Panc1 (cell line): ENCODE measurements at regions not wholly inside any gene's neighbourhood (a gene's known extent, or its start where the extent isn't known, plus 50 kb on each side); places are given as distances from the start of the nearest gene placed in this dataset.

Experiments used
- ATAC-seq: fragments of 200-7000 bp; cut with Tn5 transposase; 2 replicates; pipeline ENCODE4 v1.9.1; 2020; ENCODE audit warnings: mild to moderate bottlenecking, moderate library complexity
- BruUV-seq: library from RNA; stranded (reverse); fragments of 400-500 nt; replicated peaks from 2 replicates; lab custom pipeline; 2021; lab: Mats Ljungman, UMichigan
- CTCF ChIA-PET: fragments of 300-600 bp; sonication (Branson Sonifier 250); formaldehyde crosslinking; loops from one replicate; lab custom pipeline; 2022; ENCODE audit warnings: antibody characterized with exemption; lab: Charles Lee
- POLR2A ChIA-PET: fragments of 300-600 bp; sonication (Branson Sonifier 250); formaldehyde crosslinking; loops from one replicate; lab custom pipeline; 2022; ENCODE audit warnings: antibody characterized with exemption; lab: Charles Lee
- DNase-seq: peaks from one replicate; pipeline ENCODE4 v3.0.0-alpha.2; 2010; ENCODE audit warnings: low read depth, low spot score
- H3K27ac ChIP-seq: 2 replicates; pipeline ENCODE4 v1.5.1; 2011; ENCODE audit warnings: mild to moderate bottlenecking, low read length, inconsistent platforms
- H3K27me3 ChIP-seq: fragments of 200-500 bp; sonication (Bioruptor generic); 2 replicates; pipeline ENCODE4 v1.6.0; 2014; ENCODE audit warnings: low read length, inconsistent platforms; ENCODE audit not compliant: control insufficient read depth, insufficient read depth
- H3K36me3 ChIP-seq: fragments of 200-500 bp; sonication (Bioruptor generic); 2 replicates; pipeline ENCODE4 v1.5.1; 2014; ENCODE audit warnings: inconsistent platforms, mild to moderate bottlenecking, low read length, moderate library complexity; ENCODE audit not compliant: control insufficient read depth, insufficient read depth
- H3K4me1 ChIP-seq: 2 replicates; pipeline ENCODE4 v1.5.1; 2011; ENCODE audit warnings: inconsistent platforms, mild to moderate bottlenecking, low read length, moderate library complexity; ENCODE audit not compliant: control insufficient read depth, insufficient read depth
- H3K4me3 ChIP-seq, 2 experiments: 2 replicates each; pipeline ENCODE4 v1.5.1; 2011 to 2012; ENCODE audit warnings: low read depth in 2 of 2, low read length in 2 of 2, mild to moderate bottlenecking in 2 of 2, inconsistent platforms in 1 of 2, moderate library complexity in 1 of 2
- H3K9me3 ChIP-seq: fragments of 200-500 bp; sonication (Bioruptor generic); 2 replicates; pipeline ENCODE4 v1.5.1; 2014; ENCODE audit warnings: low read depth, mild to moderate bottlenecking, inconsistent platforms, low read length, moderate library complexity; ENCODE audit not compliant: control insufficient read depth, insufficient read depth
- POLR2AphosphoS5 ChIP-seq: IDR thresholded peaks from 2 replicates; pipeline ENCODE4 v1.6.1; 2012; ENCODE audit warnings: mild to moderate bottlenecking, low read depth, low read length, moderate library complexity
- REST ChIP-seq, 2 experiments: IDR thresholded peaks; 2 replicates each; pipeline ENCODE4 v1.6.1; 2011 to 2012; ENCODE audit warnings: low read depth in 2 of 2, control low read depth in 1 of 2, low read length in 1 of 2, mild to moderate bottlenecking in 1 of 2, moderate library complexity in 1 of 2; ENCODE audit not compliant: insufficient read depth in 1 of 2
- SIN3A ChIP-seq: IDR thresholded peaks from 2 replicates; pipeline ENCODE4 v1.6.1; 2012; ENCODE audit warnings: low read depth, mild to moderate bottlenecking, low read length, moderate library complexity, borderline replicate concordance; ENCODE audit not compliant: insufficient read depth
- TCF7L2 ChIP-seq: IDR thresholded peaks from 2 replicates; pipeline ENCODE4 v1.6.1; 2011; ENCODE audit warnings: mild to moderate bottlenecking, low read depth, low read length, inconsistent platforms
- in situ Hi-C: cut with HindIII; loops from 2 replicates; pipeline ENCODE4 v1.10.0; 2016; ENCODE audit warnings: low sequenced_read_pairs, low pct_unique_long_range_greater_than_20kb
- intact Hi-C: fragments of 100-400 bp; cut with micrococcal nuclease; formaldehyde crosslinking; loops from one replicate; pipeline ENCODE4 v1.10.0; 2022; ENCODE audit not compliant: unreplicated experiment
- TF ChIP-seq, protein P1 (sequence below): fragments of 450-650 bp; IDR thresholded peaks from 2 replicates; pipeline ENCODE4 v1.5.1; 2017; ENCODE audit warnings: mild to moderate bottlenecking

DNA sequence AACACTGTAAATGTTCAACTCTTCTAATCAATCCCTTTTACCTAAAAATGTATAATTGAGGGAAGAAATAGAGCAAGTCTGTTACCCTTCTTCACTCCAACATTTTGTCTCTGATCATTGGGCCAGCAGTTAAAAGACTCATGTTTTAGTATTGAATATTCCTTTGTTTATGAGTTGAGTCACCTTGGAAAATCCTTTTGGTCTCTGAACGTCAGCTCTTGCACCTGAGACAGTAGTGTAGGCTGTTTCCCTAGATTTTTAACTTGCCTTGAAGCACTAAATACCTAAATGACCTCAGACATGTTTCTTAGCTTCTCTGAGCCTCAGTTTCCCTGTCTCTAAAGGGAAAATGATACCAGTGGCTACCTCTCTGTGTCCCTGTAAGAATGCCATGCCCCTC is 184.2 kb downstream of the RFC3 start:
- Histone ChIP-seq H3K27ac (no peak overlapping the region), H3K9me3 (no peaks in the 10 kb centered on the region), H3K4me3 (no peak overlapping the region), H3K36me3 (no peaks in the 10 kb centered on the region), H3K27me3 (no peaks in the 10 kb centered on the region), H3K4me1 (no peaks in the 10 kb centered on the region)
- intact Hi-C loops, result no loop called here
- DNase-seq, result no peak
- ChIA-PET POLR2A (no interaction called here), CTCF (no interaction called here)
- TF ChIP-seq REST (IDR thresholded peaks at IDR 0.05; ENCODE audit: insufficient read depth in 1 of 2, low read depth in 2 of 2, low read length in 1 of 2) (no peak), TCF7L2 (no peak), POLR2AphosphoS5 (no peak), SIN3A (no peak)
- TF ChIP-seq, protein P1, sequence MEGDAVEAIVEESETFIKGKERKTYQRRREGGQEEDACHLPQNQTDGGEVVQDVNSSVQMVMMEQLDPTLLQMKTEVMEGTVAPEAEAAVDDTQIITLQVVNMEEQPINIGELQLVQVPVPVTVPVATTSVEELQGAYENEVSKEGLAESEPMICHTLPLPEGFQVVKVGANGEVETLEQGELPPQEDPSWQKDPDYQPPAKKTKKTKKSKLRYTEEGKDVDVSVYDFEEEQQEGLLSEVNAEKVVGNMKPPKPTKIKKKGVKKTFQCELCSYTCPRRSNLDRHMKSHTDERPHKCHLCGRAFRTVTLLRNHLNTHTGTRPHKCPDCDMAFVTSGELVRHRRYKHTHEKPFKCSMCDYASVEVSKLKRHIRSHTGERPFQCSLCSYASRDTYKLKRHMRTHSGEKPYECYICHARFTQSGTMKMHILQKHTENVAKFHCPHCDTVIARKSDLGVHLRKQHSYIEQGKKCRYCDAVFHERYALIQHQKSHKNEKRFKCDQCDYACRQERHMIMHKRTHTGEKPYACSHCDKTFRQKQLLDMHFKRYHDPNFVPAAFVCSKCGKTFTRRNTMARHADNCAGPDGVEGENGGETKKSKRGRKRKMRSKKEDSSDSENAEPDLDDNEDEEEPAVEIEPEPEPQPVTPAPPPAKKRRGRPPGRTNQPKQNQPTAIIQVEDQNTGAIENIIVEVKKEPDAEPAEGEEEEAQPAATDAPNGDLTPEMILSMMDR, result no peak
- no peak for ATAC-seq
- BruUV-seq, result no TSS peak
- in situ Hi-C loops, result no loop called here

- DNase-seq (no peak), ATAC-seq (no peak)
- no TSS peak for BruUV-seq
- CTCF ChIA-PET, result no interaction called here
- H3K4me3 ChIP-seq, result no peak overlapping the region
- no peaks in the 10 kb centered on the region for H3K36me3 ChIP-seq
- H3K9me3 ChIP-seq, result no peaks in the 10 kb centered on the region
- intact Hi-C loops, result no loop called here
- H3K4me1 ChIP-seq, result no peaks in the 10 kb centered on the region
- TF ChIP-seq POLR2AphosphoS5 (no peak), TCF7L2 (no peak), REST (IDR thresholded peaks at IDR 0.05; ENCODE audit: insufficient read depth in 1 of 2, low read depth in 2 of 2, low read length in 1 of 2) (no peak), SIN3A (no peak)
- TF ChIP-seq, protein P1, result no peak
- H3K27ac ChIP-seq, result no peak overlapping the region
- in situ Hi-C loops, result no loop called here
- POLR2A ChIA-PET, result no interaction called here
- no peaks in the 10 kb centered on the region for H3K27me3 ChIP-seq
Observed at GRCh38 chr13:34002924-34003323, 185.0 kb downstream of the RFC3 start.
